HG02981 (cell line): ENCODE measurements at regions not wholly inside any gene's neighbourhood (a gene's known extent, or its start where the extent isn't known, plus 50 kb on each side); places are given as distances from the start of the nearest gene placed in this dataset.

Experiments used
- ATAC-seq: cut with Tn5 transposase; IDR thresholded peaks from one replicate; pipeline ENCODE4 v1.9.1; 2021; ENCODE audit warnings: mild to moderate bottlenecking, moderate library complexity; ENCODE audit not compliant: unreplicated experiment

- peak; percentile 80 for ATAC-seq
These were observed 110.7 kb downstream of the BTG1 start for GRCh38 chr12:92034858-92035401.

GRCh38 chr12:92034083-92034482 is 111.6 kb downstream of the BTG1 start:
- no peak for ATAC-seq

GRCh38 chr12:92032965-92033364 is 112.7 kb downstream of the BTG1 start:
- ATAC-seq = no peak

GRCh38 chr12:92032101-92032500 is 113.5 kb downstream of the BTG1 start:
- ATAC-seq = no peak

DNA sequence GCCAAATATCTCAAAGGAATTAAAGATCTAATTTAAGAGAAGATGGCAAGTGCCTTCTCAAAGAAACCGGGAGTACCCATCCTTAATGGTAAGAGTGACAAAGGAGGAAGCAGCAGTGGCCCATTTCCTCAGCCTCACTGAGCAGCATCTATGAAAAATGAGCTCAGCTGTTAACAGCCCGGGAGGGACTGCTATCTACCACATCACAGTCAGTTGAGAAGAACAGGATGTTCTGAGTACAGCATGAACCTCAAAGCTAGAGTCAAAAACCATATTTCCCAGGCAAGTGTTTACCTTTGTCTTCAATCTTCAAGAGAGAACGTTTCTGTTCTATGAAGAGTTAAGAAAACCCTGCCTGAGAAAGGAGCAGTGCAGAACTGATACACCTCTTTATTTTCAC is 115.0 kb downstream of the BTG1 start:
- ATAC-seq = peak; percentile 61

GRCh38 chr12:92029902-92030586 is 115.6 kb downstream of the BTG1 start:
- no peak for ATAC-seq

DNA sequence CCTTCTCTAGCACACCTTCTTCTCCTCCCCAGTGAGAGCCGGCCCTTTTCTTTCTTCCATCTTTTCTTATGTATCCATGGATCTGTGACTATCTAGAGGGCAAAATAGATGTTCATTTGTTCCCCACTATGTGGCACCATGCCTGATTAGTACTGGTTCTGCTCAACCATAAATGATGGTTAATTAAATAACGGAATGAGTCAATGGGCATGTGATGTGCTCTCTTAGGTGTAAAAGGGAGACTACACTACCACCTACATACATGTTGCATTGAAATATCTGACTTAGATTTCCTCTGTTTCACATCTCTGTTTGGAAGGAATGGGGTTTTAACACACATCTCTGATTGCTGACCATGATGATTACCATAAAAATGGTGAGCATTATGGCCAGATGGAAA is 116.5 kb downstream of the BTG1 start:
- no peak for ATAC-seq

DNA sequence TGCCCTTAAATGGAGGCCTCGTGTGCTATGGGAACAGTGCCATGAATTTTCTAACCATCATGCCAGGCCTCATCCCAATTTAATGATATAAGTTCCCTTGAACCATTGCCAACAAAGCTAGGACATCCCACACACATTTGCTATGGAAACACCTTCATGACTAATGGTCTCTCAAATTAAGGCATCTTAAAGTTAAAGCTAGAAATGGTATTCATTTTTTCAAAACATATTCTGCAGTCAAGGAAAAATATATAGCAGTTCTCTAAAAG is 117.3 kb downstream of the BTG1 start:
- ATAC-seq = no peak

GRCh38 chr12:92027701-92028440 is 117.8 kb downstream of the BTG1 start:
- ATAC-seq = no peak

GRCh38 chr12:92027243-92027642 is 118.4 kb downstream of the BTG1 start:
- no peak for ATAC-seq

DNA sequence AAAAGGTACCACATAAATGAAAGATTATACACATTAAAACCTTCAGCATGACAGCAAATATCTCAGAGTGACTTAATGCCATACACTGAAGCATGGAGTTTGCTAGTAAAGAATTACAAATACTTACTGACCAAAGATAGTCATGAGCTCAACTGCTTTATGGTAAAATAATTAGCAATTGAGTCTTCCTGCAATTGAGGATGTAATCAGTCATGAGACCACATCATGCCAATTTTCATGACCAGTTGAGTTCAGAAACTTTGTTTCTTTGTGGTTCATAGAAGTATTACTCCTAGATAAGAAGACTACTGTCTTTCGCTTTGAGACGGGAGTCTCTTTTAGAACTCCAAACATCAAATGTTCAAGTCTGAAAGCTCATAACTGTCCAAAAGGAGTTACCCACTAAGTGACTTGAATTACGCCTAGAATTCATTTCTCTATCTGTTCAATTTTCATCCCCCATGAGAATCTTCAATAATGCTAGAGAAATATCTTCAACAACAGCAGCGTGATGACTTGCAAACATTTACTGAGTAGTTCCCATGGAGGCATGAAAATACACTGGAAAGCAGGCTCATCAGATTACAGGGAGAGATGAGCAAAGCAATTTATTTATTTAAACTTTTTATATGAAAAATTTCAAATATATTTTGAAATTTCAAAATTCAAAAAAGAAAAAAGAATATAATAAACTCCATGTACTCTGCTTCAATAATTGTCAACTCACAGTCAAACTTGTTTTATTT is 120.0 kb downstream of the BTG1 start:
- no peak for ATAC-seq

DNA sequence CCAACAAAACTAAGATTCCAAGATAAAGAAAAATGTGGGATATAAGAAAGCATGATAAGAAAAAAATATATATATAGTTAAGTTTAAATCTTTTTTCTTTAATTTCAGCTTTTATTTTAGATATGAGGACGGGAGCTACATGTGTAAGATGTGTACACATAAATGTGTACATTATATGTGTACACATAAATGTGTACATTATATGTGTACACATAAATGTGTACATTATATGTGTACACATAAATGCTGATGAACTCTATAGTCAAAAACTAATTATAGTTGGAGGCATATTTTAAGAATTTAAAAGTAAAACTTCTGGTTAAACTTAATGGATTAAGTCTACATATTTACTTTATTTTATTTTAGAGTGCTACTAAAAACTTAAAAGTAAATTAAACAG is 123.6 kb downstream of the BTG1 start:
- no peak for ATAC-seq

DNA sequence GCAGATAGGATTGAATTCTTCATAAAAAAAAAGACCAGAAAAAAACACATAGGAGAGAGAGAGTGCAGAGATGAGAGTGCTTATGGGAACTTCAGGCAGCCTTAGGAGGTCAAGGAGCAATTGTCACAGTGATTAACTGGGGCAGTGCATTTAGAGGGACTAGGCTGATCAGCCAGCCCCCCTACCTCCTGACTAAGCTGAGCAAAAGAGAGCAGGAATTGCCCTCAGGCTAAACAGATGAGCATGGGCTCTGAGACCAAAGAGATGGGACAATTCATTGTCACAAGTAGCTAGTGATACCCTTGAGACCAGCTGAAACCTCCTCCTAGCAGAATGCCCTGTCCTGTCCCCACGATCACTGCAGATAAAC is 124.0 kb downstream of the BTG1 start:
- ATAC-seq = no peak

DNA sequence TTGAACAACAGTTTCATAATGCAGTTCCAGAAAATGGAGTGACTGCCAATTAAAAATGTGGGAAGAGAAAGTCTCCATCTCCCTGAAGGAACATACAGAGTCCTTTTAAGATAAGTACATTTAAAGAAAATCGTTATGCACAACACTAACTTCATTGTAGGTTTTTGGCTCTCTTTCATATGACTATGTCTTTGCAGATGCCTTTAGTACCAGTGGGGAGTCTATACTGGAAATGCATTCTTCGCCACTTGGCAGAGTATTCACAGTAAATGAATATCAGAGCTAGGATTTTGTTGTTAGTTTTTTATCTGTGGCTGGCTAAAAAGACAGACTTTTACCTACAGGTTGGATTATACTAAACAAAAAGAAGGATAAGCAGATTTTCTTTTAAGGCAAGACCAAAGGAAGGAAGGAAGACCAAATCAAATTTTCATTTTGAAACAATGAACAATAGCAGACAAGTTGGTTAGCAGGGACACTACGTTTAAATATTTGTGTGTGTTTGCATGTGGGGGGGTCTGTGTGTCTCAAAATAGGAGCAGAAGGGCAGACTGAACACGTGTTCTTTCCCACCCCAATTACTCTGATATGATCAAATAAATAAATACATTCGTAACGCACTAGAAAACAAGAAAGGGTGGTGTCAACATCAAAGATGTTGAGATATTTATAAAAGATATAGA is 124.5 kb downstream of the BTG1 start:
- ATAC-seq = no peak

- ATAC-seq = no peak
These were observed 126.0 kb downstream of the BTG1 start for GRCh38 chr12:92019491-92020277.

DNA sequence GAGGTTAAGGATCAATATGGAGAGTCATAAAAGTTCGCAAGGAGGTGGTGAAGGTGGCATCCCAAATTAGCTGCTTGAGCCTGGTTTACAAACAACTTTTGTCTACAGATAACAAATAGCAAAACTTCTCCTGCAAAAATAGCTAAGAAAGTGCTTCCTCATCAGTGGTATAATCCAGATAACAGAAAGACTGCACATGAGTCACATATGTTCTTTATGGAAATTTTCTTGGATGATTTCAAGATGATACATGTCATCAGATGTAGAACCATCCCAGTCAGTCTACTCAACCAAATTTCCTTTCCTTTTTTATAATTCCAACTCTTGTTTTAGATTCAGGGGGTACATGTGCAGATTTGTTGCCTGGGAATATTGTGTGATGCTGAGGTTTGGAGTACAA is 133.0 kb downstream of the BTG1 start:
- ATAC-seq = no peak

DNA sequence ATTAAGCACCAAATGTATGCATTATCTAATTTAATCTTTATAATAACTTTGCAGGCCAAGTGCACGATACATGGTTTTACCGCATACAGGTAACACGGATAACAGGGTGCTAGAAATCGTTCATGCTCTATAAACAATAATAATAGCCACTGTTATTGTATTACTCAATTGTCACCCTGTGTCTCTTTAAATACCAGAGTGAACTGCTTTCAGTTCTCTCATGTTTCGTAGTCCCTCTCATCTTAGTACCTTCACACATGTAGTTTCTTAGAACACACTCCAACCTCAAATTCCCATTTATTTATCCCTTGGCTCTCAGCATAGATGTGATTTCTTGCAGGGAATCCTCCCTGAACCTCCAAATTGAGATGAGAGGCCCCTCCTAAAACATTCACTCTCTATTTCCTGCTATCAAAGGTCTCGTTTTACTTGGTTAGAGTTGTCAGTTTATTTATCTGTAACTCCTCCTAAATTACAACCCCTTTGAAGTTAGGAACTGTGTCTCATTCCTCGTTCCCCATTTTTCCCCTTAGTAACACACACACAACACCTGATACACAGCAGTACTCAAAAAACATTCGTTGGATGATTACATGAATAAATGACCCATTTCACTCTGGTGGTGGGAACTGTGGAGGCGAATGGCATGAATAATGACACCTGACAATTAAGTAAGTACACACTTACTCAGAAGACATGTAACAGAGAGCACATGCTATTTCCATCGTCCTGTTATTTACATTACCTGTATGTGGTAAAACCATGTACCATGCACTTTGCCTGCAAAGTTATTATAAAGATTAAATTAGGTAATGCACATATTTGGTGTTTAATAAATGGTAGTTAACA is 134.6 kb downstream of the BTG1 start:
- no peak for ATAC-seq

DNA sequence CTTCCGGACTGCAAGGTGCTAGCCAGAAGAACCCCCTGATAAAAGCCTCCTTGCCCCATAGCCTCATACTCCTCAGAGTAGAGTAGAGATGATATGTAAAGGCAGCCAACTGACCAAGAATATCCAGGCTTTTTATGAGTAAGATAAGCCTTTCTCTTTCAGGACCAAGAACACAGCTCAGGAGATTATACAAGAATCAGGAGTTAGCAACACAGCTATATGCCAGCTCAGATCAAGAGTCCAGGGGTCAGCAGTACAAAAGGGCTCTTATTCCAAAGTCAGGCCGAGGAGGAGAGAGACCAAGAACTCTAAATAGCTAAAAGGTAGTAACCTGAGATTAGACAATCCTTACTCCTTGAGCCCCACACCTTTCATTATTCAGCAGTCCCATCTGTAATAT is 135.3 kb downstream of the BTG1 start:
- no peak for ATAC-seq

- ATAC-seq = no peak
These were observed 137.3 kb downstream of the BTG1 start for GRCh38 chr12:92008345-92008744.

- no peak for ATAC-seq
These were observed 137.9 kb downstream of the BTG1 start for GRCh38 chr12:92007787-92008186.
